ENCODE measurements at regions not wholly inside any gene's neighbourhood (a gene's known extent, or its start where the extent isn't known, plus 50 kb on each side); places are given as distances from the start of the nearest gene placed in this dataset.

DNA sequence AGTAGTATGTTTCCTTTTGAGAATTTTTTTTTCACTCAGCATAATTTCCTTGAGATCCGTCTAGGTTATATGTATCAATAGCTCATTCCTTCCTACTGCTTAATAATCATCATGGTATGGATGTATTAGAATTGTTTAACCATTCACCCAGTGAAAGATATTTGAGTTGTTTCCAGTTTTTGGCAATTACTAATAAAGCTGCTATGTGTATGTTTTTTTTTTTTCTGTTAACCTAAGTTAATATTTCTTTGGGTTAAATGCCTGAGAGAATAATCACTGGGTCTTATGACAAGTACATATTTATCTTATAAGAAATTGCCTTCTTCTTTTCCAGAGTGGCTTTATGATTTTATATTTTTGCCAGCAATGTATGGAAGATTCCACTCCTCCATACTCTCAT is 96.4 kb upstream of the ST6GAL2 start:
- no peak for FAIRE-seq

DNA sequence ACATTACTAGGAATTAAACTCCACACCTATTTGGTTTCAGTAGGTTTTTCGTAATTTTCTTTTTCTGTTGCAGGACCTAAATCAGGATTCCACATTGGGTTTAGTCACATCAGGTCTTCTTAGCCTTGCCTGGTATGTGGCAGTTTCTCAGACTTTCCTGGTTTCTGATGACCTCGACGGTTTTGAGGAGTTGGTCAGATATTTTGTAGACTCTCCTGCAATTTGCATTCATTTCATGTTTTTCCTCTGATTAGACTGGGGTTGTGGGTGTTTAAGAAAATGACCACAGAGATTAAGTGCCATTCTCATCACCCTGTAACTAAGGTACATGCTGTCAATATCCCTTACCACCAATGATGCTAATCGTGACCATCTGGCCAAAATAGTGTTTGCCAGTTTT is 97.3 kb upstream of the ST6GAL2 start:
- no peak for FAIRE-seq

DNA sequence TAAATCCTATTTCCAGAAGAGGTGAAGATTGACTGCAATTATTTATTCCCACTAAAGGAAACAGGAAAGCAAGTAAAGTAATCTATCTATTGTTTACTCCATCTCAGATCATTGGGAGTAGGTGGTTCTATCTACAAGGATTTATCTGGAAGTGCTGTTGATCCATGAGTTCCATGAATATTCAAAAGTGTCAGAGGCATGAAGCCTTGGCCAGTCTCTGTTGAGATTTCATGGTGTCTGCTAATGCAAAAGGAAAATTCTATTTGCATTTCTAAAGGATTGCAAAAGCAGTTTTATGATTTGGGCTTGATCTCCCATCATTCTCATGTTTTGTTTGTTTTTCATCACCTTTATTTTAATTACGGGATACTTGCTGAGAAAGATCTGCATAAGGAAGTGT is 102.4 kb upstream of the ST6GAL2 start:
- FAIRE-seq: no peak

DNA sequence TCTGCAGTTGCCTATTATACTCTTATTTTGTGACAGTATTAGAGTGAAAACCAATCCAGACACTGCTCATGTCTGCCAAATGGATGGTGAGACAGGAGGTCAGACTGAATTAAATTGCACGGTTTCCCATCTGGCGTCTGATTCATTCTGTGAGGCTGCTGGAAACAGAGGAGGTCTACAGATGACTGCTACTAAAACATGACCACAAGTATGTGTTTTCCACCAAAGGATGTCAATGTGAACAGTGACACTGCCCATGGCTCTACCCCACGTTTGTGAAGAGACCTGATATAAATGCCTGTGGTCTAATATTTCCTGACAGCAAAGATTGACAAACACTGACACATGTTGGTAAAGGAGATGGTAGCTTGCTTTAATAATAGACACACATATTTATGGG is 104.3 kb upstream of the ST6GAL2 start:
- FAIRE-seq: no peak

DNA sequence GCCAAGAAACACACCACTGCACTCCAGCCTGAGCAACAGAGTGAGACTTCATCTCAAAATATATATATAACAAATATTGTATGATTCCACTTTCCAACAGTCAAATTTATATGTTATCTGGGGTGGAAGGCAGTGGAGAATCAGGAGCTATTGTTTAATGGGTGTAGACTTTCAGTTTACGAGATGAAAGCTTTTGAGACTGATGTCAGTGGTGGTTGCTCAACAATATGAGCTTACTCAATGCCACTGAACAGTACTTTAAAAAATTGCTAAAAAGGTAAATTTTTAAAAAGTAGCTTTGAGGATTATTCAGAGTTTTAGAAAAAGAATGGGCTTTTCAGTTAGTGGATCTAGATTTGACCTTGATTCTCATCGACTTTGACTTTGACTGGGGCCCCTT is 105.9 kb upstream of the ST6GAL2 start:
- no peak for FAIRE-seq

DNA sequence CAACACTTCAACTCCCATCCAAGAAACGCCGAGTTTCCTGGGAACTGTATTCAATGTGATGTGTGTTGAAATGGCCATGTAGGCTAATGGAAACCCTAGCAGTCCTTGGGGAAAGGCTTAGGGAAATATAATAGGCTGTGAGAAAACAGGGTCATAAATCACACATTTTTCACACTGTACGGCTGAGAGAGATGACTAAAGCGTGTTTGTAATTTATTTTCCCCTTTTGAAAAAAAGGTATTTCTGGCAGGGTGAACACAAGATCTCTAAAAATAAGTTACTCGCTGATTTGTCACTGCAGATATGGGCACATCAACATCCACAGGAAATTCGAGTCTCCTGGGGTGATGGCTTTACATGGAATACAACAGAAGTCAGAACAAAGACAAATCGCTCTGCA is 109.6 kb upstream of the ST6GAL2 start:
- no peak for FAIRE-seq

DNA sequence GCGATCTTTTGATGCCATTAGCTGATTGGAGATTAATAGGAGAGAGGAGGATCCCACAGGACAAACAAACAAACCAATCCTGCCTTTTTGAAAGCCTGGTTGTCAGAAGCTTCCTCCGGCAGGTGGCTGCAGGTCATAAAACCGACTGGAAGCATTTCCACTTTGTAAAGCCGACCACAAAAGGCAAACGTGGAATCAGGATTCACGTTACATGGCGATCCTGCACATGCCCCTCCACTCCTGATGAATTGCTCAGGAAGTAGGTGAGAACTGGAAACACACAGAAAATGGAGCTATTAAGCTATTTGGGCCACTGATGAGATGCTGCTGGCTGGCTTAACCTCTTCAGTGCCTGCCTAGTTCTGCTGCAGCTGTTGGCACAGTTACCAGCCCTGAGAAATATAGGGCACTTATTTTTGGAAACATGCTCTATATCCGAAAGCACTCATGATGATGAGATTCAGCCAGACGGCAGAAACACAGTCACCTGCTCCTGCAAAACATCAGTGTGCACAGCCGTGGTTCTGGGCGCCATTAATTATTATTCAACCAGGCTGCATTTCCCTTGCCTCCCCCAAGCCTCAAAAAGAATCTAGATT is 110.3 kb upstream of the ST6GAL2 start:
- FAIRE-seq: no peak

DNA sequence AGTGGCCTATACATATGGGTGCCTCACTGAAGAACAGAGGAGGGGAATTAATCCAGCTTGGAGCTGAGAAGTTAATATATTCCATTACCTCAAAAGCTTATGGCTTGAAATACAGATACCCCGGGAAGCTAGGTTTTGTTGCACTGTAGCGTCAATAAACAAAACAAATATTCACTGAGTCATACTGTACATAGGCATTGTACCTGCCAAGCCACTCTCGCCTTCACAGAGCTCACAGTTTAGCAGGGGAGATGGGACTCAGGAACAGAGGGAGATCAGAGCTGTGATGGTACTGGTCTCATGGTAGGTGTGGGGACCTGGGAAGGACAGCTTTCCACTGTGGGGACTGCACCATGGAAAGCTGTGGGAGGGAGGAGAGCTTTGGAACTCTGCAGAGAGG is 111.2 kb upstream of the ST6GAL2 start:
- no peak for FAIRE-seq

DNA sequence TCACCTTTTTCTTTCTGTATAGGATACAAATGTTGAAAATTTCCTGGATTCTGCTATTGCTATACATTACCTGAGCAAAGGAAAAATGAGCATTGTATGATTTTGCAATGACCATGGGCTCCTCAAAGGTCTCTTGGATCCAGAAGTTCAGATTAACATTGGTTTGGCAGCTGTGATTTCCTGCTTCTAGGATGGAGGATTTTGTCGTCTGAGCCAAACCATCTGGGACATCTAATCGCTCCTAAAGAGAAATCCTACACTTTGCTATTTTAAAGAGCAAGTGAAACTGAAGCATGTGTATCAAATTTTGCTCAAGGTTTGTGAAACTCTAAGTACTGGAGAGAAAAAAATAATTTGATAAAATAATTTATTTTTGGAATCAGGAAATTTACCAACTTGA is 115.1 kb upstream of the ST6GAL2 start:
- no peak for FAIRE-seq

DNA sequence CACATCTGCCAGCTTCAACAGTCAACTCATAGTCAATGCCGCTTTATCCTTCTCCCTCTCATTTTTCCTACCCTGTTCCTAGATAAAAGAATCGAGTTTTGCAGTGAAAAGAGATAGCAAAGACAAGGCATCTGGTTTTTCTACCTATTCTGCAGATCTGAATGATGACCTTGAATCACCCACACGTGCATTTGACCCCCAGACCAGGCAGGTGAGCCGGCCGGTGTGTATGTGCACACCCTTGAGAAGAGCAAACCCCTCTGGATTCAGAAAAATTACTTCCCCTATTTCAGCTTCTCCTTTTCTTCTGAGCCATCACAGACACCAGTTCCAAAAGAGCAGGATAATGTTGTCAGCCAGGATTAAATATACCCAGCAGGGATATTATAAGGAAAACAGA is 115.6 kb upstream of the ST6GAL2 start:
- FAIRE-seq: no peak

DNA sequence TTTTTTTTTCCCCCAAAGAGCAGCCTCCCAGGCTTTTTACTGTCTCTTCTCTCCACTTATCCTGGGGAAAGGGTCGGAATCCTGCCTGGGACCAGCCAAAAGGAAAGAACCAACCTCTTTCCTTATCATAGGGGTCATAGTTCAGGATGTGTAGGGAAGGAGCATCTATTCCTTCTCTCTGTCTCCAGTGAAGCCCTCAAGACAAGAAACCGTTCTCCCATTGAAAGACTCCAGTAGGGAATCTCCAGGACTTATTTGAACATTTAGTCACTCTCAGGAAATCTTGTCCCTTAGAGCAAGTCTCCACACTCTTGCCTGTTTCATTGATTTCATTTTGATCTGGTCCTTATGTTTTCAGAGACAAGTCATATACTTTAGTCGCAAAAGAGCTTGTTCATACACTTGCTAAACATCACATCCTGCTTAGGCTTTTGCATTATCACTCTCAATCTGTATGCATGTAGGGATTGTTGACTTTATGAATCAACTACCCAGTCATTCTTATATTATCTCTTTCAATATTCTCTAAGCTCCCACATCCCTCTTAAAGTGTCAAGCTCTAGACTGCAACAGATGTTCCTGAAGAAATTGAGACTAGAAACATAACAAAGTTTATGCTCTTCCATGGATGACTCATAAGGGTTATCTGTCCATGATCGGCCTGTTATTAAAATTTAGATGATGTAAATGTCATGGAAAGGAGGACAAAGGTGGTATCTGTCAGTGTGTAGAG is 116.2 kb upstream of the ST6GAL2 start:
- no peak for FAIRE-seq

DNA sequence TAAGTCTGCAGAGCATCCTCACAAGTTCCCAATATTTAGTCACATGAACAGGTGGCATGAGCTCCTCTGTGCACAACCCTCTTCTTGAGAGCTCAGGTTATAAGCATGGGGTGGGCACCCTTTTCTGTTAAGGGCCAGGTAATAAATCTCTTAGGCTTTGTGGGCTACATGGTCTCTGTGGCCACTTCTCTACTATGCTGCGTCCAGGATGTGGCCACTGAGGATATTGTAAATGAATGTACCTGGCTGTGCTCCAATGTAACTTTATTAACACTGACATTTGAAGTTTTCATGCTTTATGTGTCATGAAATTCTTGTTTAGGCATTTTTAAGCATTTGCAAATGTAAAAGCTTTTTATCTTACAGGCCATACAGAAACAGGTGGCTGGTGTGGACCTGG is 116.8 kb upstream of the ST6GAL2 start:
- FAIRE-seq: no peak

DNA sequence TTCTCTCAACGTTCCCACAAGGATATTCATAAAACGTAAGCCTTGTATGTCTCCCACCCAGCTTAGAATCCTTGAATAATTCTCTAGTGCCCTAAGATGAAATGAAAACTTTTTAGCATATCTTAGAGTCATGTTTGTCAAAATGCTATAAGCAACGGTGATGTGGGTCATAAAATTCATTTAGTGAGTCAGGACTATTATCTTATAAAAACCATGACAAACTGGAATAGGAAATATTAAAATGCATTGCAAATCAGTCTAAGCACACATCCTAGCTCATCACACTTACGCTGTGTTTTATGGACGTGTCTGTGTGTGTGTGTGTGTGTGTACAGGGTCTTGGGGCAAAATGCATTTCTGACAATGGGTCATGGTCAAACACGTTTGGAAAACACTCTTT is 119.9 kb upstream of the ST6GAL2 start:
- FAIRE-seq: no peak

DNA sequence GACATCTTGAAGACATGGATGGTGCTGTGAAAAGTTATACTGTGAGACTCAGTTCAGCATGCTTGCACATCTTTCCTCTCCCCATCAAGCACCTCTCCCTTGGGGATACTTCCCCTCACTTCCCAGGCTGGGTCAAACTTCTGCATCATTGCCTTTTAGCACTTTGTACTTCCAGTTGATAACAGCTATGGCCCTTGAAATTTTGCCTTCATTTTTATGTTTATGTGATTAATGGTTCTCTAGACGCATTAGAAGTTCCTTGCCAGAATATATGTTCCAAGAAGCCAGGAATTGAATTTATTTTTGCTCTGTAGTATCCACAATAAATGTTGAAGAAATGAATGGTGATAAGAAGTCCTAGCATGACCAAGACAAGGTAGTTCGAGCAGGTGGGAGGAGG is 120.9 kb upstream of the ST6GAL2 start:
- FAIRE-seq: no peak

DNA sequence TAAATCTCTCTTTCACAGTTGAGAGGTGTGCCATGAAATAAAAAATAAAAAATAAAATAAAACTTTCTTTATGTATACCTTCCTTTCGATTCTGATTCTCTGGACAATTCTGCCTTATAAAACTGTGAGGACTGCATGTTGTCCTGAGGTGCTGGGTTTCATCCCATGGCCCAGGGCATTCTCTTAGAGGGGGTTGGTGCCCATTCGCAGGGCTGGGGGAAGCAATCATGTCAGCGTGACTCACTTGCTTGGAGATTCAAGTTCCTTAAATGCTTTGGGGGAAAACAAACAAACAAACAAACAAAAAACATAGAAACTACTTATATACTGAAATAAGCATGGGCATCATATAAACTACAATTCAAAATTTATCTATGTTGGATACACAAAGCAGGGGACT is 122.0 kb upstream of the ST6GAL2 start:
- no peak for FAIRE-seq

DNA sequence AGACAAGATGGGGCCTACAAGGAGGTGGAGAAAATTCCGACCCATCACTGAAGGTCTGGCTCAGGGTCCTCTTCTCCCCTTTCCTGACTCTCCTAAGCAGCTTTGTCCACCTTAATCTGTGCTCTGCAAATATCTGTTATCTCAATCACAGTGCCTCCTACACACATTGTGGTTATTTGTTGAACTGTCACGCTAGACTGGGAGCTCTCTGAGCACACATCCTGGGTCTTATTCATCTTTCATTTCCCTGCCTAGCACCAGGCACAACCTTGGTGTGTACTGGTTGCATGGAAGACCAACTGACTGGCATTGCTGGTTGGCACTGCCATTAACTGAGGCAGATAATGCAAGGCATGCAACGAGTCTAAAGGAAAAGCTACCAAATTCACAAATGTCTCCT is 122.9 kb upstream of the ST6GAL2 start:
- FAIRE-seq: no peak

DNA sequence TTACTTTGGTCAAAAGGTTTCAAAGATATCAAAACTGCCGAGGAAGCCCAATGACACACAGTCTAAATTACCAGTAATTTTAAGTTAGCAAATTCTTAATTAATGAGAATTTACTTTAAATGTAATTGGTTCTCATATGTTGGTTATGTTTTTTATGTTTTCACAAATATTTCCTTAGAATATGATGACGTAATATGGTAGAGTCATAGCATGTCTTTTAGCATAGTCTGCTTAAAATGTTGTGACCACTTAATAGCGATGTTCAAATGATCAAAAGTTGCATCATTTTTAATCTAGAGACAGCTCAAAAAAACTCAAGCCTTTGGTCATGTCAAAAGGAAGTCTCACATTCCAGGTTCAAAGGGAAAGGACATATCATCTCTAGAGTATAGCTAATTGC is 123.3 kb upstream of the ST6GAL2 start:
- no peak for FAIRE-seq

DNA sequence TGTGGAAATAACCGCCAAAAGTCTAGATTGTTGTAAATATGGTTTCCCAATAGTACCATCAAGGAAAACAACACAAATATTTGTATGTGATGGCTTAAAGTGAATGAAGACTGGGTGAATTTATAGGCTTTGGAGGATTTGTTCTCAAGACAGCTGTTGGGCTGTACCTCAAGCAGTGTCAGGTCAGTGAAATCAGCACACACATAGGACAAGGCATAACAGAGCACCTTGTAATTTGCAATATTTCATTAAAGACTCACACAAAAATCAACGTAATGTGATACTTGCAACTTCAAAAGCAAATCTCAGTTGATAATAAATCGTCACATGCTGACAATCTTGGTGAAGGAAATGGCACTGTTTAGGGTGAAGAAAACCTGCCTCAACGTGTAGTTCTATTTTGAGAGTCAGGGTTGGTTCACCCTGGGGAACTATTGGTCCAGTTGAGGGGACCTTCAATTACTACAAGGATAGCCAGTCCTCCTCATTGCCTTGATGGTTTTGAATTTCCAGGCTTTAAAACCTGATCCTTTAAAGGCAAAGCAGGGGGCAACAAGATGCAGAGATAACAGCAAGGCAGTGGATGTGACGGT is 126.8 kb upstream of the ST6GAL2 start:
- no peak for FAIRE-seq

DNA sequence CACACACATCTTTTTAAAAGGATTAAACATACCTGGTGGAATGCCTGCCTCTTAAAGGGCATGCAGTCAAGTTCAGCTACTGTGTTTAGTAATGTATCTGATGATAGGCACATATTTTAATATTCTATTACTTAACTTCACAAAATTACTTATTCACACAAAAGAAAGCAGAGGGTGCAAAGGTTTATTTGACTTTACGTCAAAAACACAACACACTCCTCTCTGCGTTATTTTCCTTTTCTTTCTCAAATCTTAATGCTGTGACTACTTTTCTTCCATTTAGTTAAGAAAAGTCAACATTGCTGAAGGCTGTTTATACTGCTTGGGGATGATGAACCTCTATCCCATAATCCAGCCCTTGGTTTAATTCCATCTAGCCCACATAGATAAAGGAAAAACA is 127.9 kb upstream of the ST6GAL2 start:
- FAIRE-seq: no peak

DNA sequence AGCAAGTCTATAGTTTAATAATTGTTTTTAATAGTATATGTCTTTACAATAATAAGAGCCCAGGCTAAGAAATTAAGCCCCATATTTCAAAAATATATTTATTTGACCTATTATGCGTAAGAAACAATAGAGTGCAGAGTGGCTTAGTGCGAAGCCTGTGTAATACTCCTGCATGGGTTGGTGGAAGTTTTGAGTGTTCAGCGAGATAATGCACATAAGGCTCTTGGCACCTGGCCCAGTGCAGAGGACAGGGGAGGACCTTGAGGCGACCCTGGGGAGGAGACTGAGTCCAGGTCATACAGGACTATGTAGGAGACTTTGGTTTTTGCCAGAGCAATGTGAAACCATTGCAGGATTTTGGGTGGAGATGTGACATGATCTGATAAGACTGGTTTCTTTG is 132.4 kb upstream of the ST6GAL2 start:
- no peak for FAIRE-seq

DNA sequence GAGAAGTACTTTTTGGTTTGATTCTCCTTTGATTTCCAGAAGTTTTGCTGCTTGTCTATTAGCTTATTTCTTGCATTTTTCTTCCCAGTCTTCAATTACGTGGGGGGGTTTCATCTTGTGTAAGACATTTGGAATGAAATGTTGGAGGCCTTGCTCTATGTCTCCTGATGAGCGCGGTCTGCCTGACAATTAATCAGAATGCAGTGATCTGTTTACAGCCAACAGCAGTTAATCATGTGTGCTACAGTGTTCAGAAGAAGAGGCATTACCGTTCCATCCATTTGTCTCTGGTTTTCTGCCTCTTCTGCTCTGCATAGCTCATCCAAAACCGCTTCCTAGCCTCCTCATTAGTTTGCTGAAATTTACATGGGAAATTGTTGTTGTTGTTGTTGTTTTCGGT is 134.4 kb upstream of the ST6GAL2 start:
- FAIRE-seq: no peak

DNA sequence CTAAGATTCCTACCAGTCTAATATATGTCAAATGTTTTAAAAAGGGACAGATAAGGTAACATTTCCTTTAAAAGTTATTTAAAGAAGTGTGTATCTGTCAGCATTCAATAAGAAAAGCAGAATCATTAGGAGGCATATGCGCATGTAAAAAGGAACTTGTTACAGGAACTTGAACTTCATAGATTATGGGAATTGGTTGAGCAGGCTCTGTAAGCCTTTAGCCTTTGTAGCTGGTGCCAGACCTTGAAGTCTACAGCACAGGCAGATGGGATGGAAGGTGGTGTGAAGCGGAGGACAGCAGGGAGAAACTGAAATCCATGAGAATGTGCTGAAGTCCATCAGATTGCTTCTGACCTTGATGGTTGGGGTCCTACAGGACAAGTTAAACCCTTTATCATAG is 138.3 kb upstream of the ST6GAL2 start:
- FAIRE-seq: no peak

DNA sequence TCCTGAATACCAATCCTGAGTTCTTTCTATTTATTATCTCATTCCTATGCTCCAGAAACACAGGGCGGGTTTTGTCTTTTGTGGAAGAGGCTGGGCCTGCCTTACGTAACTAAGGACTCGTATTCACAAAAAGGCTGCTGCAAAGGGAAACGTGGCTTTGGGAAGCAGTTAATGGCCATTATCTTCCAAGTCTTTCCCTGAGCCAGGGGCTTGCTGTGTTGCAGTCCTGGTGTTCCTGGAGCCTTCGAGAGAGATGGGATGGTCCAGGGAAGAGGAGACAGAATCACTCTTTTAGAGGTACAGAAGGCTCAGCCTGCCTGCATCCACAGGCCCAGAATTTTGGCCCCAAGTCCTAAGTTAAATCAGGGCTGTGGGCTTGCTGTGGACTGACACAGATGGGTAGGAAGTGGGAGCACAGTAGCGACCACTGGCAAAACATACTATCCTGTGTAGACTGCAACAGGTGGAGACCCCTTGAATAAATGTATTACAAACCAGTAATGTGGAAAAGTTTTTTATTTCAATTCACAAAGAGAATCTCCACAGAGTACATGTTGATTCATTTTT is 139.4 kb upstream of the ST6GAL2 start:
- no peak for FAIRE-seq

DNA sequence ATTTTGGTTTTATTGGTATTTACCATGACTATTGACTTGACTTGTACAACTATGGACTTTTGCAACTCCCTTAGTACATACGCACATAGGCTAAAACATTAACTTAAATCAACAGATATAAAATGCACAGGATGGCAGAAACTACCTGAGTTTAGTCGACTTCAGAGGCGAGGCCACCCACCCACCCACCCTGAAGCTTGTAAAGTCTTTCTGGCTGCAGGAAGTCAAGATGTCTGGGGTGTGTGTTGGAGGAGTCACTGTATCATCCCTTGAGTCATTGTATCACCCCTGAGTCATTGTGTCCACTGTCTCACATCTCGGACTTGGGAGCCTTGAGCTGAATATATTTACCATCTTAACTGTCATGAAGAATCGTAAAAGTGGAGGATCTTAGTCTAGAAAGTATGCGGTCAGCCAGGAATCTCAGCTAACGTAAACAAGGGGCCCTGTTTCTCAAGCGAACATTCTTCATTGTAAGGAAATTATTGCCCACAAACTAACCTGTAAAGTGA is 140.0 kb upstream of the ST6GAL2 start:
- FAIRE-seq: no peak
